HG03064 (cell line): ENCODE measurements at regions not wholly inside any gene's neighbourhood (a gene's known extent, or its start where the extent isn't known, plus 50 kb on each side); places are given as distances from the start of the nearest gene placed in this dataset.
A peak's percentile ranks its signal among the peaks of the same experiment; 100 is the strongest.
"Not testable (repeated sequence)": the region's sequence is repeated elsewhere in the genome, so short reads cannot be mapped to it uniquely, and the experiment has no call there.

Experiments
- ATAC-seq: cut with Tn5 transposase; IDR thresholded peaks from one replicate; pipeline ENCODE4 v1.9.1; 2021; ENCODE audit warnings: low read depth; ENCODE audit not compliant: unreplicated experiment

DNA sequence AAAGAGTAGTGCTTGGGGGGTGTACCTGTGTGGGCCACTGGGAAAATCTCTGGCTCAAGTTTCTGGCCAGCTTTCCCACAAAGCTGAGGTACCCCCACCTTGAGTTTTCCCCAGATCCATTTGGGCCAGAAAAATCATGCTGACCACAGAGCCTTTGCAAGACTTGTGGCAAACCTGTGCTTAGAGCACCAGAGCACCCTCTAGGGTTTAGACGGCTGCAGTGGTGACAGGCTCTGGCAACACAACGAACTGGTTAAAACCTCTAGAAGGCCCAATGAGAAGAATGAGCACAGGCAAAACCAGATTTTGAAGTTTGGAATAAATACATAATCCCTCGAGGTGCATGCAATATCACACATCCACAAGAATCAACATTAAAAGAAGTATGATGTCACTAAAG, 290.7 kb upstream of the FOLH1 start:
- ATAC-seq: no peak

DNA sequence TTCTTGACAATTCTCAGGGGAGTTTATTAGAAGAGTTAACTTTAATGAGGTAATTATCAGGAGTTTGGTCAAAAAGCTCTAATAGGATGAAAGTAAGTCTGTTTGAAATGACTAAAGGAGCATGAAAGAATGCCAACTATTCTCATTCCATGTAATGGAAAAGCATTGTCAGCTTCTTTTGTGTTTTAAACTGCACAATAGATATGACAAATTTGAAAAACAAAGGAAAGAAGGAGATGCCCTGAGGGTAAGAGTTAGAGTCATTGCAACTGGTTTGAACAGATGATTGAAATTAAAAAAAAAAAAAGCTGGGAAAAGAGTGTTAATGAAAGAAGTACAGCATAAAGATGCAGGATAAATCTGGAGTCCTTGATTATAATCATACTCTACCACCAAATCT, 296.8 kb upstream of the FOLH1 start:
- no peak for ATAC-seq

DNA sequence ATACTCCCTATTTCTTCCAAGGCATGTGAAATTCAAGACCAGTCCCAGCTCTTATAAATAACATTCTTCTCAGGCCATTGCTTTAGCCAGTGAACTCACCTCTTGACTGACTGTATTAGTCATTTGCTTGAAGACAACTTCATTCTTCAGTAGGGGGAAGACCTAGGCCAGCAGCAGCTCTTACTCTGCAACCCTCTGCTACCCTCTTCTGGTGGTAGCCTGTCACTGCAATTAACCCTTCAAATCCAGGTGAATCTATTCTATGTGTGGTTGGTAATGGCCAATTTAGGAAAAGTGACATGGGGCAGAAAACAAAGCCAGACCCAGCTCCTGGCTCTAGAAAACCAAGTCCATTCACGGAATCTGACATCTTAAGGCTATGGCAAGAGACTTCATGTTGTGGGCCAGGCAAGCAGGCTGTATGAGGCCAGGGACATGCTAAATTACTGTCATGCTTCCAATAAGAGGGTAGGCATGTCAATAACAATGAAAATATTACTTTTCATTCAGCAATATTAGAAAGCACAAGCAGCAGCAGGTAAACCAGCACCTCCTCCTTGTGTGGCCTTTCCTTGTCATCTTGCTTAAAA, 317.9 kb upstream of the FOLH1 start:
- ATAC-seq: peak; percentile 76

DNA sequence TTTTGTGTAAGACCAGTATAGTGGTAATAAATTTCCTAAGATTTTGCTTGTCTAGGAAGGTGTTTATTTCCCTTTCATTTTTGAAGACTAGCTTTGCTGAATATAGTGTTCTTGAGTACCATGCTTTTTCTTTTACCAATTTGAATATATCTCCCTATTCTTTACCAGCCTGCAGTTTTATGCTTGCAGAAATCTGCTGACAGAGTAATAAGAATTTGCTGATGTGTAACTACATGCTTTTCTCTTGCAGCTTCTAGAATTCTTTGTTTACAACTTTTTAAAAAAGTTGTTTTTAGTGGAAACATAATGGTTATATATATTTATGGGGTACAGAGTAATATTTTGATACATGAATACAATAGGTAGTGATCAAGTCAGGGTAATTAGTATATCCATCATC, 324.8 kb upstream of the FOLH1 start:
- ATAC-seq: no peak

DNA sequence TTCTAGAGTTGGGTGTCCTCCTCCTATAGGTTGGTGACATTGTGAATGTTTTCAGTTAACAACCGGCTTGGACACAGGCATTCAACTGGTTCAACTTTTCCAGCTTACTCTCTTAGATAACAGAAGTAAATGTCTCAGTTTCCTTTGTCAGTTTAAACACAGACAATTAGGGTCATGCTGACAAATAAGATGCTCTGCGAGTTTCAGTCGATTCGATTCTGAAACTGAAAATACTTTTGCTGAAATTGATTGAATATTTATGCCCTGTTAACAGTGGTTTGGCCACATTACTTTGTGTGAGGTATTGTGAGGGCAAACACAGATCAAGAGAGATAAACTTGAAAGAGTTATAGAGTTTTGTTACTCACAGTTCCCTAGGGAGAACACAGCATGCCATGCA, 330.5 kb upstream of the FOLH1 start:
- ATAC-seq: not testable (repeated sequence)

DNA sequence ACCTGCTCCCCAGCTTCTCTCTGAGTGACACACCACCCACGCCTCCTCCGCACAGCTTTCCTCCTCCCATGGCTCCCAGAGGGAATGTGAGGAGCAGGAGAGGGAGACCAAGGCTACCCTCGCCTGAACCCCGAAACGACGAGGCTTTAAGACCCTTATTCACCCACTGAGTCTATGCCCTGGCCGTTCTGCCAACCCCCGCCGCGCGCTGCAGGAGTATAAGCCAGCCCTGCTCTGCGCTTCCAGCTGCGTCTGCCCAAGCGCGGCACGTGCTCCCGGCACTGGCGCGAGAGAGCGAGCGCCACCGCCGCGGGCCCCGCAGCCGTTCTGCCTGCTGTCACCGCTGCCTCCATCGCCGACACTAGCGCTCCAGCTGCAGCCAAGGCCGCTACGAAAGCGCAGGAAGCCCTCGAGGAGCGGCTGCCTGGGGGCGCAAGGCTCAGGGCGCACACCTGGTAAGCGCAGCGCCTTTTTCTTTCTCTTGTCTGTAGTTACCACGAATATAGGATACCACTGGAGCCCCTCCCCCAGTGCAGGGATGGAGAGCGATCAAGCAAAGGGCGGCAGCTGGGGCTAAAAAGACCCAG, 350.0 kb upstream of the FOLH1 start:
- not testable (repeated sequence) for ATAC-seq

DNA sequence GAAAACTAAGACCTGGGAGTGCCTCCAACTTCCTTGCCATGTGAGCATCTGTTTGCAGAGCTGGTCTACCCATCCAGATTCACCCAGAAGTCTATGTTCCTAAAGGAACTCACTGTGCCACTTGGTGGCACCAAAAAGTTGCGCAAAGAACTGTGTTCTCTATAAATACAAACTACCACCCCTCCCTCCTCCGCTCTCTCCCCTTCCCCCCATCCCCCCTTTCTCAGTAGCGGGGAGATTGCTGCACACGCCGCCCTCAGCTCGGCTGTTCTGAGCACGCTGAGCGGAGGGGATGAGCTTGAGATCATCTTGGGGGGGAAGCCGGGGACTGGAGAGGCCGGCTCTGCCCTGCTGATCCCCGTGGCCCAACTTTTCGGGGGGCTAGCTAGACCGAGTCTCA, 352.2 kb upstream of the FOLH1 start:
- ATAC-seq: not testable (repeated sequence)

DNA sequence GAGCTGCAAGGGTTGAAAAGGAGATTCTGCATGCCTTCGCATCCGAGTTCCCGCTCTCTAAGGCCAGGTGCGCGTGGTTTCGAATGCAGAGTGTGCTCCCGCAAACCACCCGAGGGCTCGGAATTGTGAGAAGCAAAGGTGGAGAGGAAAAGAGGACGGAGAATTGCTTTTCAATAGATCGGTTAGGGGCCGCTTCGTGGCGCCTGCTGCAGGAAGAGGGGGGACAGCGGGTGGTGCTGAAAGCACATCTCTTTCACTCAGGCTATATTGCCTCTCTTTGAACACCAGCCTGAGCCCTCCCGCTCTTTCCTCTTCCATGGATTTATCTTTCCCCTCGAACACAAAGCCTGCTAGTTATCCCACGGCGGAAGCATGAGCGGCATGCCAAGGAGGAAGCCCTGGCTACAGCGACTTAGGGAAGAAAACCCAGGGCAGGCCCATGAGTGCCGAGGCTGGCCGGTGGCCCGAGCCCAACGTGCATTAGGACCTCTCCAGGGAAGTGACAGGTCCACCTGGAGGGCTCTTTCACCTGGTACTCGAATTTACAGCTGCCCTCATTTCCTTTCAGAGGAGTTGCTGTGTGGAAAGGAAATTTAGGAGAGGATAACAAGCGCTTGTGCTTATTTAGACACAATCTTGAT, 353.0 kb upstream of the FOLH1 start:
- ATAC-seq: not testable (repeated sequence)

DNA sequence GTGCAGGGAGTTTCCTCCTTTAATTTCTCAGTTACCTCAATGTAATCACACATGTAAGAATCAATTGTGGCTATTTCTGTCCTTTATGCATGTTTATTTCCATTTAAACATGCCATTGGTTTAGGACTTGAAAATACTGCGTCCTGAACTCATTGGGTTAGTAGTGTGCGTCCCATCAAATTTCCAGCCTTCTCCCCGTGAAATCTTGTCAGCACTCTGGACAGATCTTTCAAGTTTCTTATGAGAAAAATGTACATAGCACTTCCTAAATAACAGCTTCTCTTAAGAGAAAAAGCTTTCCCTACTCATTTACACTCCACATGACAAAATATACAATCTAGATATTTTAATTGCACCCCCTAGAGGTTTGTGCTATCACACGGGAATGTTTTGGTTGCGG, 353.9 kb upstream of the FOLH1 start:
- ATAC-seq: not testable (repeated sequence)

DNA sequence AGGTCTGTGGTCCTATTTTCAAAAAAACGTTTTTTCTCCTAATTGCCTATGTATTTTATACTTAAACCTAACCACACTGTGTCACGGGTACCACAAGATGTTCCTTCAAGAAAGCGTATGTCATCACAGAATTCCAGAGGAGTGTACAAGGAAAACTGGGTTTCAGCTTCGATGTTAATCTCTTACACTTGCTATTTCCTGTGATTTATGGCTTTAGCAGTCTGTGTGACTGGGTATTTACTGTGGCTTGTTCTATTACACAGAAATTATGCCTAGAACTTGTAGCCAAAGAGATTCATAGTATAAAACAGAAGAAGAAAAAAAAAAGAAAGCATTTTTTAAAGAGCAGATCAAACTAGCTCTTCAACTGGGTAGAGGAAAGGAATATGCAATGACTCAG, 371.1 kb upstream of the FOLH1 start:
- ATAC-seq: not testable (repeated sequence)

DNA sequence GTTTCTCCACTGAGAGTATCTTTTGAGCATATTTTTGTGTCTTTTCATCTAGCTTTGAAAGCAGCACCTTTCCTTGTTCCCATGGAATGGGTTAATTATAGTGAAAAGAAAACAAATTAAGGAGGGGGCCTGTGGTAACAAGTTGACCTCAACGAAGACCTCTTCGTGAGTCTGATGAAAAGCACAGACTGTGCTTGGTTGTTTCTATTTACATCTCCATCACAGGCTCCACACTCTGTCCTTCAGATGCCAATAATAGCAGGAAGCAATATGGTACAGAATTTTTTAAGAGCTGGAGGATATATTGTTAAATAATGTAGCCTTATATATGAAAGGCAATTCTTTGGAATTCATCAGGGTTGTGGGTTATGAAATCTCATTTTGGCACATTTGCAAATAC, 366.7 kb upstream of the OR4C13 start:
- not testable (repeated sequence) for ATAC-seq

DNA sequence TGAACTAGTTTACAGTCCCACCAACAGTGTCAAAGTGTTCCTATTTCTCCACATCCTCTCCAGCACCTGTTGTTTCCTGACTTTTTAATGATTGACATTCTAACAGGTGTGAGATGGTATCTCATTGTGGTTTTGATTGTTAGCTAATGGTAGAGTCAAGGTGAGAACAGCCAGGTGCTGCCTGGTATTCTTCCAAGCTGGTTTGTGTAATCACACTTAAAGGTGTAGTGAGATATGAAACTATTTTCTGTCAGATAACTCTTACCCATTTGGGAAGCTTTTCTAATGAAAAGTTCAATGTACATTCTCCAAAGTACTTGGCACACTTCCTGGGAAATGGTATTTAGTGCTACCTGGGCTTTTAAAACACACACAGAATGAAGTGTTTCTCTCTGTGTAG, 343.3 kb upstream of the OR4C13 start:
- ATAC-seq: not testable (repeated sequence)

DNA sequence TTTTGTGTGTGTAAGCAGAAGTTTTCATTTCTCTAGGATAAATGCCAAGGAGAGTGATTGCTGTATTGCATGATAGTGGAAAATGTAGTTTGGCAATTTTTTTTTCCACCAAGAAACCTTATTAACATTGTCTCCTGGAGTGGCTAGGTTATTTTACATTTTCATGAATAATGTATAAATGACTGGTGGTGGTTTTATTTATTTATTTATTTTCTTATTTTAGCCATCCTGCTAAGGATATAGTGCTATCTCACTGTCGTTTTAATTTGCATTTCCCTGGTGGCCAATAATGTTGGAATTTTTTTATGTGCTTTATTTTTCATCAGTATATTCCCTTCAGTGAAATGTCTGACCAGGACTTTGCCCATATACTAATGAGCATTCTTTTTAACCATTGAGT, 328.3 kb upstream of the OR4C13 start:
- not testable (repeated sequence) for ATAC-seq

DNA sequence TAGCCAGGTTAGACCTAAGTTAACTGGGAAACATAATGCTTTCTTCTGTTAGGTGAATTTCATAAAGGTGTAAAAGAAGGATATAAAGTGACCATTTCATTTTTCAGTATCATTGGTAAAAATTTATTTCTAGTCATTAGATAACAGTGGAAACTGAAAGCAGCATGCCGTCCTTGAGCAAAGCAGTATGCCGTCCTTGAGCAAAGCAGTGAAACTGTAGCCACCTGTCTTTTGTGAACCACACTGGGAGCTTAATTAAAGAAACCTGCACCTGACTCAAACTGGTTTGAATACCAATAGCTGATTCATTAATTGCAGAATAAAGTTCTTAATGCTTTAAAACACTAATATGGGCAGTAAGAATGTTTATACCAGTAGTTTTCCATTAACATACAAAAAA, 281.5 kb upstream of the OR4C13 start:
- not testable (repeated sequence) for ATAC-seq

DNA sequence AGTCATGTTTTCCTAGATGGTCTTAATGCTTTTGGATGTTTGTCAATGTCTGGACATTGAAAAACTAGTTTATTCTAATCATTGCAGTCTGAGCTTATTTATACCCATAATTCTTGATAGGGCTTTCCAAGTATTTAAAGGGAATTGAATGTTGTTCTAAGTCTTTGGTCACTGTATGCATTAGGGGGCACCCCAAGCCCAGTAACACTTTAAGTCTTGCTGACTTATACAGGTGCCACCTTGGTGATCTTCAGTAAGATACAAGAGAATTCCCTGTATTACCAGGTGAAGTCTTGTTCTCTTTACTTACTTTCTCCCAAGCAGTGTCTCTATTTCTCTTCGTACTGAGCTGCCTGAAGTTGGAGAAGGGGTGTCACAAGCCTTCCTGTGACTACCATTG, 250.1 kb upstream of the OR4C13 start:
- ATAC-seq: not testable (repeated sequence)

DNA sequence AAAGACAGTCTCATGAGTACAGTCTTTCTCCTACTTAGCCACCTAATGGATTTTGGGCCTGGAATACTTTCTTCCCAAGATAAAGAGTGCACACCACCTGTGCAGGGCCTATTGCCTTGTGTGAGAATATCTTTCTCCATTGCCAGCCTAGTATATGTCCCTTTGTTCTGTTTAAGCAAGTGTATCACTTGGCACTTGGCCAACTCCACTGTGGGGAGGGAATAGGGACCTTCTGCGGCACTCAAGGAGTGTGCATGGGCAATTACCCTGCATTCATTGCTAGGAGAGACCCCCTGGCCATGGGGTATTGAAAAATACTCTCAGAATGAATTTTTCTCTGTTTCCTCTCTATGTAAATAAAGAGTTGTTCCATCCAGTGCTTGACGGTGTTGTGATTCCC, 201.7 kb upstream of the OR4C13 start:
- not testable (repeated sequence) for ATAC-seq

DNA sequence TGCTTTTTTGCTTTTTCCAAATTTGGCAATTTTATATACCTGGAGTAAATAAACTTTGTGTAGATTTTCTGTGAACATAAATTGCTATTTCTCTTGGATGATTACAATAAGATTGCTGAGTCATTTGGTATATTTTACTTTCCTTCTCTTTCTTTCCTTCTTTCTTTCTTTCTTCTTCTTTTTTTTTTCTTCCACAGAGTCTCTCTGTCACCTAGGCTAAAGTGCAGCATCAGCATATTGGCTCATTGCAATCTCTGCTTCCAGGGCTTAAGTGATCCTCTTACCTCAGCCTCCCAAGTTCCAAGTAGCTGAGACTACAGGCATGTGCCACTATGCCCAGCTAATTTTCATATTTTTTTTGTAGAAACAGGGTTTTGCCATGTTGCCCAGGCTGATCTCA, 201.2 kb upstream of the OR4C13 start:
- ATAC-seq: not testable (repeated sequence)

DNA sequence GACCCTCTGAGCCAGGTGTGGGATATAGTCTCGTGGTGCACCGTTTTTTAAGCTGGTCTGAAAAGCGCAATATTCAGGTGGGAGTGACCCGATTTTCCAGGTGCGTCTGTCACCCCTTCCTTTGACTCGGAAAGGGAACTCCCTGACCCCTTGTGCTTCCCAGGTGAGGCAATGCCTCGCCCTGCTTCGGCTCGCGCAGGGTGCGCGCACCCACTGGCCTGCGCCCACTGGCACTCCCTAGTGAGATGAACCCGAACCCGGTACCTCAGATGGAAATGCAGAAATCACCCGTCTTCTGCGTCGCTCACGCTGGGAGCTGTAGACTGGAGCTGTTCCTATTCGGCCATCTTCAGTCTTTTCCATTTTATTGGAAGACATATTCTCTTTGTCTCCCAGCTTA, 171.4 kb upstream of the OR4C13 start:
- not testable (repeated sequence) for ATAC-seq

DNA sequence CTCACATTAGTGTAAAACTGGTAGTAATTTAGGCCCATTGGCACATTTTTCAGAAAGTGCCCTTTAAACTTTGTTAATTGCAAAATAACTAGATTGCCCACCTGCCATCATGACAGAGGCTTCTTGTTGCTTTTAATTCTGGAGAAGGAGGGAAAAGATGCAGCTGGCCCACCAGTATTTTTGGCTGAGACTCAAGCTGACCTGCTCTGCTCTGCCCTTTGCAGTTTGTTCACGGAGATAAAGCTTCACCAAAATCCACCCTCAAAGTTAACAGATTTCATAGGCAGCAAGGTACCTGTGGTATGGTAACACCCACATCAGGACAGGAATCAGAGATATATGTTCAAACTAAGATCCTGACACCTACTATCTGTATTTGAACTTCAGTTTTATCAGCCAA, 170.2 kb upstream of the OR4C13 start:
- not testable (repeated sequence) for ATAC-seq

DNA sequence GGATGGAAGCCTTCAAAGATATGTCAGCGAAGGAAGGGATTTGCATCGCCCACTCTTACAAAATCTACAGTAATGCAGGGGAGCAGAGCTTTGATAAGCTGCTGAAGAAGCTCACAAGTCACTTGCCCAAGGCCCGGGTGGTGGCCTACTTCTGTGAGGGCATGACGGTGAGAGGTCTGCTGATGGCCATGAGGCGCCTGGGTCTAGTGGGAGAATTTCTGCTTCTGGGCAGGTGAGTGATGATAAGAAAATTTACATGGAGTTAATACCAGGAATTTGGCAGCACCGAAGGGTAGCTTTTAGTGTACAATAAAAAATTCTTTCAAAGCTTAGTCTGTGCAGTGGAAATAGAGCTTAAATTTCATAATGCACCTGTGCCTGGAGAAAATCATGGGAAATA, 168.3 kb upstream of the OR4C13 start:
- not testable (repeated sequence) for ATAC-seq

DNA sequence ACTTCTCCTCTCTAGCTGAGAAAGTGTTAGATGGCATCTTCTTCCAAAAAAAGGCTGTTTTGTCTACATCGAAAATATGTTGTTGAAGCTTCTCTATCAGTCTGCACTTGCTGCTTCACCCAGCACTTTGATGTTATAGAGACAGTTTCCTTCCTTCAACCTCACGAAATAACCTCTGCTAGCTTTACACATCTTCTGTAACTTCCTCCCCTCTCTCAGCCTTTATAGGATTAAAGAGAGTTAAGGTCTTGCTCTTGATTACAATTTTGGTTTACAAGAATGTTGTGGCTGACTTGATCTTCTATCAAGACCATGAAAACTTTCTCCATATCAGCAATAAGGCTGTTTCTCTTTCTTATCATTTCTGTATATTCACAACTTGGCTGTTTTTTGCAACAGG, 162.4 kb upstream of the OR4C13 start:
- not testable (repeated sequence) for ATAC-seq

DNA sequence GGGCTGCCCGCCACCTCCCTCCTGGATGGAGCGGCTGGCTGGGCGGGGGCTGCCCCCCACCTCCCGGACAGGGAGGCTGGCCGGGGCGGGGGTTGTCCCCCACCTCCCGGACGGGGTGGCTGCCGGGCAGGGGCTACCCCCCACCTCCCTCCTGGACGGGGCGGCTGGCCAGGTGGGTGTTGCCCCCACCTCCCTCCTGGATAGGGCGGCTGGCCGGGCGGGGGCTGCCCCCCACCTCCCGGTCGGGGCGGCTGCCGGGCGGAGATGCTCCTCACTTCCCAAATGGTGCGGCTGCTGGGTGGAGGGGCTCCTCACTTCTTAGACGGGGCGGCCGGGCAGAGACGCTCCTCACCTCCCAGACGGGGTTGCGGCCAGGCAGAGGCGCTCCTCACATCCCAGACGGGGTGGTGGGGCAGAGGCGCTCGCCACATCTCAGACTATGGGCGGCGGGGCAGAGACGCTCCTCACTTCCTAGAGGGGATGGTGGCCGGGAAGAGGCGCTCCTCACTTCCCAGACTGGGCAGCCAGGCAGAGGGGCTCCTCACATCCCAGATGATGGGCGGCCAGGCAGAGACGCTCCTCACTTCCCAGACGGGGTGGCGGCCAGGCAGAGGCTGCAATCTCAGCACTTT, 153.9 kb upstream of the OR4C13 start:
- not testable (repeated sequence) for ATAC-seq
